ENCODE measurements at regions not wholly inside any gene's neighbourhood (a gene's known extent, or its start where the extent isn't known, plus 50 kb on each side); places are given as distances from the start of the nearest gene placed in this dataset.

- TF ChIP-seq CTCF (conservative IDR thresholded peaks at IDR 0.05; ENCODE audit: low read depth, low read length): peak; percentile 32; the same call in 1 of the 2 replicates
- H4K20me1 ChIP-seq (ENCODE audit: insufficient read depth): no peaks in the 10 kb centered on the region
- H3K9ac ChIP-seq: no peak overlapping the region
- H3K79me2 ChIP-seq (ENCODE audit: insufficient read depth, low read depth): no peaks in the 10 kb centered on the region
- no peaks in the 10 kb centered on the region for H3K27me3 ChIP-seq (ENCODE audit: insufficient read depth, low read depth)
- H3K4me2 ChIP-seq: no peak overlapping the region
- no peaks in the 10 kb centered on the region for H3K4me1 ChIP-seq (ENCODE audit: low read depth, poor library complexity, severe bottlenecking)
- no peaks in the 10 kb centered on the region for H3K36me3 ChIP-seq (ENCODE audit: insufficient read depth)
- H2AFZ ChIP-seq (ENCODE audit: low read depth): no peak overlapping the region
- H3K4me3 ChIP-seq (IDR thresholded peaks at IDR 0.05; ENCODE audit: insufficient read depth, low read depth, low read length): no peak overlapping the region
- no peak overlapping the region for H3K27ac ChIP-seq
These were observed 69.0 kb upstream of the SPANXN1 start for GRCh38 chrX:145178268-145178667.

GRCh38 chrX:145190801-145191389 is 56.4 kb upstream of the SPANXN1 start:
- no peaks in the 10 kb centered on the region for H3K27me3 ChIP-seq (ENCODE audit: insufficient read depth, low read depth)

More at GRCh38 chrX:145190801-145191389, 56.4 kb upstream of the SPANXN1 start:
- Histone ChIP-seq H3K4me3 (IDR thresholded peaks at IDR 0.05; ENCODE audit: insufficient read depth, low read depth, low read length) (no peak overlapping the region), H3K4me2 (no peak overlapping the region), H2AFZ (ENCODE audit: low read depth) (no peak overlapping the region), H3K36me3 (ENCODE audit: insufficient read depth) (no peaks in the 10 kb centered on the region), H3K79me2 (ENCODE audit: insufficient read depth, low read depth) (no peaks in the 10 kb centered on the region), H3K4me1 (ENCODE audit: low read depth, poor library complexity, severe bottlenecking) (no peaks in the 10 kb centered on the region), H4K20me1 (ENCODE audit: insufficient read depth) (no peaks in the 10 kb centered on the region), H3K9ac (no peak overlapping the region), H3K27ac (no peak overlapping the region)
- peak; percentile 57; the same call in 1 of the 2 replicates for TF ChIP-seq CTCF (conservative IDR thresholded peaks at IDR 0.05; ENCODE audit: low read depth, low read length)
